ENCODE measurements at regions not wholly inside any gene's neighbourhood (a gene's known extent, or its start where the extent isn't known, plus 50 kb on each side); places are given as distances from the start of the nearest gene placed in this dataset.

- no peak for TF ChIP-seq CTCF (IDR thresholded peaks at IDR 0.05)
- TF ChIP-seq EZH2 (IDR thresholded peaks at IDR 0.05; ENCODE audit: borderline replicate concordance, insufficient read depth, low read depth, low read length, poor library complexity, severe bottlenecking) = no peak
Measured at GRCh38 chr16:65224471-65224870, 102.6 kb upstream of the CDH11 start.
